ENCODE measurements at regions not wholly inside any gene's neighbourhood (a gene's known extent, or its start where the extent isn't known, plus 50 kb on each side); places are given as distances from the start of the nearest gene placed in this dataset.

DNA sequence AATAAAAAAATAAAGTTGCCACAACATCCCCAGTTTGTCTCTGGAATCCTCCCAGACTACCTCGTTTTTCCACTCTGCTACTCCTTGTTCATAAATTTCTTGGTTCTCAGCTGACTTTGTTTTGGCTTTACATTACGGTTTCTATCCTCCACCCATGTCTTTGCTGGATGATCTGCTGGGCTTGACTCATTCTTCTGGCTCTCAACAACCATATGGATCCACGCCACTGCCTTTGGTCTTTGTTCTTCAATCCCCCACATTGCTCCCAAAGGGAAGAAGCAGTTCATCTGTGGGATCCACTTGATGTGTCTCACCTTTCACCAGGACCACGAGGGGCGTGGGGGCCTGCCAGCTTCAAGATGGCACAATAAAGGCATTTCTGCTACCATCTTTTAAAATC, 67.1 kb upstream of the NBL1 start:
- TF ChIP-seq, protein P1, sequence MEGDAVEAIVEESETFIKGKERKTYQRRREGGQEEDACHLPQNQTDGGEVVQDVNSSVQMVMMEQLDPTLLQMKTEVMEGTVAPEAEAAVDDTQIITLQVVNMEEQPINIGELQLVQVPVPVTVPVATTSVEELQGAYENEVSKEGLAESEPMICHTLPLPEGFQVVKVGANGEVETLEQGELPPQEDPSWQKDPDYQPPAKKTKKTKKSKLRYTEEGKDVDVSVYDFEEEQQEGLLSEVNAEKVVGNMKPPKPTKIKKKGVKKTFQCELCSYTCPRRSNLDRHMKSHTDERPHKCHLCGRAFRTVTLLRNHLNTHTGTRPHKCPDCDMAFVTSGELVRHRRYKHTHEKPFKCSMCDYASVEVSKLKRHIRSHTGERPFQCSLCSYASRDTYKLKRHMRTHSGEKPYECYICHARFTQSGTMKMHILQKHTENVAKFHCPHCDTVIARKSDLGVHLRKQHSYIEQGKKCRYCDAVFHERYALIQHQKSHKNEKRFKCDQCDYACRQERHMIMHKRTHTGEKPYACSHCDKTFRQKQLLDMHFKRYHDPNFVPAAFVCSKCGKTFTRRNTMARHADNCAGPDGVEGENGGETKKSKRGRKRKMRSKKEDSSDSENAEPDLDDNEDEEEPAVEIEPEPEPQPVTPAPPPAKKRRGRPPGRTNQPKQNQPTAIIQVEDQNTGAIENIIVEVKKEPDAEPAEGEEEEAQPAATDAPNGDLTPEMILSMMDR (IDR thresholded peaks at IDR 0.05; ENCODE audit: low read depth, low read length, poor library complexity, severe bottlenecking) = no peak
- no peak for TF ChIP-seq EZH2phosphoT487 (IDR thresholded peaks at IDR 0.05; ENCODE audit: borderline replicate concordance, low read length)
